SK-N-MC (cell line): ENCODE measurements at regions not wholly inside any gene's neighbourhood (a gene's known extent, or its start where the extent isn't known, plus 50 kb on each side); places are given as distances from the start of the nearest gene placed in this dataset.

Experiments
- EZH2 ChIP-seq: fragments of 200-600 bp; sonication (generic); IDR thresholded peaks from one replicate; pipeline ENCODE4 v1.6.1; 2017; ENCODE audit warnings: antibody characterized with exemption
- POLR2AphosphoS5 ChIP-seq: IDR thresholded peaks from 2 replicates; pipeline ENCODE4 v1.6.1; 2012; ENCODE audit warnings: mild to moderate bottlenecking, low read depth, low read length, borderline replicate concordance

DNA sequence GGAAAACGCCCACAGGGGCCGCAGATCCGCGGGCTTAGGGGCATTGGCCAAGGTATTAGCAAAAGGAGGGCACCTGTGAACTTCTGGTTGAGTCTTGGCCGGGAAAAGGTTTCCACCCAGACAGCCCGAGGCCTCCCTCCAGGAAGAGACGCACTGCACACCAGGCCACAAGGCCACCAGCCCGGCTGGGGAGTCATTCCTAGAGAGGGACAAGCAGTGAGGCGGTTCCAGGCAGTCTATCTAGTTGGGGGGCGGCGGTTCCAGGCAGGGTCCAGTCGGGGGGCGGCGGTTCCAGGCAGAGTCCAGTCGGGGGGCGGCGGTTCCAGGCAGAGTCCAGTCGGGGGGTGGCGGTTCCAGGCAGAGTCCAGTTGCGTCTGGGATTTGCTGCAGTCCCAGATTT is 518.5 kb downstream of the GLRX3 start:
- no peak for TF ChIP-seq EZH2
- no peak for TF ChIP-seq POLR2AphosphoS5
